ENCODE measurements at regions not wholly inside any gene's neighbourhood (a gene's known extent, or its start where the extent isn't known, plus 50 kb on each side); places are given as distances from the start of the nearest gene placed in this dataset.

DNA sequence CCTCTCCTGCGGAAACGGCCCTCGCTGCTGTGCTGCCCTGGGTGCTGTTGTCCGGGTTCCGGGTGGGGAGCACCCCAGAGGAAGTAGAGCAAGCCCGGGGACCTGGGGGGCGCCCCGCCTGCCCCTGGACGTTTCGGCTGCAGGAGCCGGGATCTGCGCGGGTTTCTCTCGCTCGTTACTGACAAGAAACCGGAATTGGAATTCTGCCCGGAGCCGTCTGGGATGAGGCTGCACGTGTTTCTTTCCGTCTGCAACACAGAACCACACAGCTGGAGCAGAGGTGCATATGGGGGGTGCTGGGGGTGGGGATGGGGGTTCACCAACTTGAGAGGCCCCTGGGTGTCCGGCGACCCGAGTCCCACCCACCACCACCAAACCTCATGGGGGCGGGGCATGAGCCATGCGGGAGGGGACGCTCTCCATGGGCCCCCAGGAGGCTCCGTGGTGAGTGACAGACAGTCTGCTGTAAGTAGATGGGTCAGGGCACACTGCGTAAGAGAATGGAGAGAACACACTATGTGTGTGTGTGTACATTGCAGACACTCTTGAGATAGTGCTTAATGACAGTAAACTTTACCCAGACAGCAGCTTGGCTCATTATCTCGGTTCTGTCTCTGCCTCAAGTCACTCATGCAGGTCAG is 261.4 kb upstream of the C1orf174 start:
- BruUV-seq (replicated peaks): no TSS peak
- no peak overlapping the region for H3K4me3 ChIP-seq (replicated peaks in 1 of 3; ENCODE audit: insufficient read depth in 1 of 3, low read depth in 1 of 3, low read length in 3 of 3)
- no peak overlapping the region for H3K27ac ChIP-seq (ENCODE audit: insufficient read depth, low read depth, low read length)
- dilution Hi-C loops (cut with MboI; ENCODE audit: extremely low pct_ligation_motif_present, low sequenced_read_pairs) (no loop called here), intact Hi-C loops (cut with micrococcal nuclease) (no loop called here)
- H3K4me1 ChIP-seq (ENCODE audit: control insufficient read depth, extremely low read depth, insufficient read depth, low read length): no peaks in the 10 kb centered on the region
- TF ChIP-seq POLR2A (IDR thresholded peaks at IDR 0.05; ENCODE audit: low read depth, low read length) (no peak), POLR2AphosphoS5 (IDR thresholded peaks at IDR 0.05; ENCODE audit: insufficient read depth, low read depth, low read length) (no peak), MYC (IDR thresholded peaks at IDR 0.05; ENCODE audit: low read depth, low read length) (no peak), FOS (IDR thresholded peaks at IDR 0.05; ENCODE audit: borderline replicate concordance, insufficient read depth, low read length) (no peak), GATA2 (IDR thresholded peaks at IDR 0.05; ENCODE audit: insufficient read depth, insufficient read length, low read depth, low read length) (no peak), JUN (IDR thresholded peaks at IDR 0.05; ENCODE audit: borderline replicate concordance, insufficient read depth, insufficient read length, low read depth) (no peak), EZH2 (IDR thresholded peaks at IDR 0.05; ENCODE audit: borderline replicate concordance, low read depth, low read length, severe bottlenecking) (no peak)
- TF ChIP-seq, protein P1, sequence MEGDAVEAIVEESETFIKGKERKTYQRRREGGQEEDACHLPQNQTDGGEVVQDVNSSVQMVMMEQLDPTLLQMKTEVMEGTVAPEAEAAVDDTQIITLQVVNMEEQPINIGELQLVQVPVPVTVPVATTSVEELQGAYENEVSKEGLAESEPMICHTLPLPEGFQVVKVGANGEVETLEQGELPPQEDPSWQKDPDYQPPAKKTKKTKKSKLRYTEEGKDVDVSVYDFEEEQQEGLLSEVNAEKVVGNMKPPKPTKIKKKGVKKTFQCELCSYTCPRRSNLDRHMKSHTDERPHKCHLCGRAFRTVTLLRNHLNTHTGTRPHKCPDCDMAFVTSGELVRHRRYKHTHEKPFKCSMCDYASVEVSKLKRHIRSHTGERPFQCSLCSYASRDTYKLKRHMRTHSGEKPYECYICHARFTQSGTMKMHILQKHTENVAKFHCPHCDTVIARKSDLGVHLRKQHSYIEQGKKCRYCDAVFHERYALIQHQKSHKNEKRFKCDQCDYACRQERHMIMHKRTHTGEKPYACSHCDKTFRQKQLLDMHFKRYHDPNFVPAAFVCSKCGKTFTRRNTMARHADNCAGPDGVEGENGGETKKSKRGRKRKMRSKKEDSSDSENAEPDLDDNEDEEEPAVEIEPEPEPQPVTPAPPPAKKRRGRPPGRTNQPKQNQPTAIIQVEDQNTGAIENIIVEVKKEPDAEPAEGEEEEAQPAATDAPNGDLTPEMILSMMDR (IDR thresholded peaks at IDR 0.05; ENCODE audit: extremely low read depth in 1 of 2, insufficient read depth in 1 of 2, low read depth in 1 of 2, low read length in 2 of 2): no peak
- TF ChIP-seq, protein P2, sequence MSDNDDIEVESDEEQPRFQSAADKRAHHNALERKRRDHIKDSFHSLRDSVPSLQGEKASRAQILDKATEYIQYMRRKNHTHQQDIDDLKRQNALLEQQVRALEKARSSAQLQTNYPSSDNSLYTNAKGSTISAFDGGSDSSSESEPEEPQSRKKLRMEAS (IDR thresholded peaks at IDR 0.05; ENCODE audit: insufficient read depth, insufficient read length): no peak
- DNase-seq (ENCODE audit: low read depth, low spot score) (no peak), FAIRE-seq (no peak)
- H3K9me1 ChIP-seq (replicated peaks; ENCODE audit: control insufficient read depth, extremely low read depth, insufficient read depth, low read length): no peaks in the 10 kb centered on the region
- H2AFZ ChIP-seq (ENCODE audit: low read depth, low read length): no peak overlapping the region
- H3K9me3 ChIP-seq (replicated peaks; ENCODE audit: control insufficient read depth, insufficient read depth, low read length): peaks cover 4% of the 10 kb centered on the region
- CTCF ChIA-PET: no interaction called here
- POLR2A ChIA-PET: no interaction called here
- no peak overlapping the region for H3K9ac ChIP-seq (replicated peaks; ENCODE audit: extremely low read depth, insufficient read depth, low read length)
- H4K20me1 ChIP-seq (replicated peaks; ENCODE audit: control insufficient read depth, extremely low read depth, insufficient read depth, low read length): no peaks in the 10 kb centered on the region
- no peak overlapping the region for H3K4me2 ChIP-seq (ENCODE audit: insufficient read depth, low read length)
- H3K27me3 ChIP-seq (ENCODE audit: control insufficient read depth in 2 of 2, insufficient read depth in 2 of 2, low read length in 2 of 2): no peaks in the 10 kb centered on the region
- no peaks in the 10 kb centered on the region for H3K36me3 ChIP-seq (ENCODE audit: control insufficient read depth in 2 of 2, extremely low read depth in 1 of 2, insufficient read depth in 2 of 2, low read length in 2 of 2)
- H3K79me2 ChIP-seq (ENCODE audit: control insufficient read depth, insufficient read depth, low read length): no peaks in the 10 kb centered on the region
